GM23248 (cell line): ENCODE measurements at regions not wholly inside any gene's neighbourhood (a gene's known extent, or its start where the extent isn't known, plus 50 kb on each side); places are given as distances from the start of the nearest gene placed in this dataset.

Source experiments
- DNase-seq: peaks from one replicate; pipeline ENCODE4 v3.0.0-alpha.2; 2015
- H2AFZ ChIP-seq: fragments of 200-600 bp; sonication (generic); 2 replicates; pipeline ENCODE4 v1.6.1; 2016; ENCODE audit warnings: antibody characterized with exemption
- H3F3A ChIP-seq: fragments of 200-600 bp; sonication (generic); 2 replicates; pipeline ENCODE4 v1.6.1; 2016; ENCODE audit warnings: mild to moderate bottlenecking, antibody characterized with exemption, mixed run types; ENCODE audit not compliant: insufficient read depth
- H3K27ac ChIP-seq: fragments of 200-600 bp; sonication (generic); 2 replicates; pipeline ENCODE4 v1.5.1; 2016; ENCODE audit warnings: mild to moderate bottlenecking
- H3K27me3 ChIP-seq: fragments of 200-600 bp; sonication (generic); replicated peaks from 2 replicates; pipeline ENCODE4 v1.6.1; 2016; ENCODE audit warnings: mild to moderate bottlenecking; ENCODE audit not compliant: insufficient read depth
- H3K36me3 ChIP-seq: fragments of 200-600 bp; sonication (generic); 2 replicates; pipeline ENCODE4 v1.6.1; 2016; ENCODE audit warnings: low read depth, mild to moderate bottlenecking
- H3K4me1 ChIP-seq: fragments of 200-600 bp; sonication (generic); 2 replicates; pipeline ENCODE4 v1.6.1; 2016; ENCODE audit warnings: mild to moderate bottlenecking; ENCODE audit not compliant: insufficient read depth
- H3K4me2 ChIP-seq: fragments of 200-600 bp; sonication (generic); one replicate; pipeline ENCODE4 v1.6.1; 2016; ENCODE audit warnings: mild to moderate bottlenecking; ENCODE audit not compliant: unreplicated experiment
- H3K4me3 ChIP-seq: fragments of 200-600 bp; sonication (generic); 2 replicates; pipeline ENCODE4 v1.5.1; 2016; ENCODE audit warnings: mild to moderate bottlenecking
- H3K79me2 ChIP-seq: fragments of 200-600 bp; sonication (generic); 2 replicates; pipeline ENCODE4 v1.6.1; 2016; ENCODE audit warnings: mild to moderate bottlenecking; ENCODE audit not compliant: insufficient read depth
- H3K9ac ChIP-seq: fragments of 200-600 bp; sonication (generic); 2 replicates; pipeline ENCODE4 v1.6.1; 2016; ENCODE audit warnings: mild to moderate bottlenecking
- H3K9me2 ChIP-seq: fragments of 200-600 bp; sonication (generic); 2 replicates; pipeline ENCODE4 v1.6.1; 2016; ENCODE audit warnings: mixed run types, mild to moderate bottlenecking, moderate library complexity; ENCODE audit not compliant: insufficient read depth
- H3K9me3 ChIP-seq: fragments of 200-600 bp; sonication (generic); one replicate; pipeline ENCODE4 v1.6.1; 2017; ENCODE audit warnings: low read depth
- H4K20me1 ChIP-seq: fragments of 200-600 bp; sonication (generic); 2 replicates; pipeline ENCODE4 v1.6.0; 2016; ENCODE audit not compliant: insufficient read depth
- EZH2 ChIP-seq: fragments of 200-600 bp; sonication (generic); IDR thresholded peaks from 2 replicates; pipeline ENCODE4 v1.6.1; 2018; ENCODE audit warnings: antibody characterized with exemption, mild to moderate bottlenecking; ENCODE audit not compliant: insufficient read depth, poor library complexity, severe bottlenecking
- EZH2phosphoT487 ChIP-seq: fragments of 200-600 bp; sonication (generic); IDR thresholded peaks from 2 replicates; pipeline ENCODE4 v1.6.1; 2018; ENCODE audit warnings: antibody characterized with exemption, moderate library complexity, mild to moderate bottlenecking, low read depth; ENCODE audit not compliant: insufficient read depth
- WGBS, 2 experiments: methylation state at CpG; one replicate each; pipeline ENCODE4 v1.1.6; 2015 to 2017; ENCODE audit warnings: low lambda C conversion rate in 2 of 2, low coverage in 1 of 2; ENCODE audit errors: missing lambda C conversion rate in 2 of 2; 5-methylcytosine and 5-hydroxymethylcytosine counted together
- in situ Hi-C: fragments of 300-500 bp; cut with MboI; formaldehyde crosslinking; loops from 2 replicates; pipeline ENCODE4 v1.15.0; 2020

DNA sequence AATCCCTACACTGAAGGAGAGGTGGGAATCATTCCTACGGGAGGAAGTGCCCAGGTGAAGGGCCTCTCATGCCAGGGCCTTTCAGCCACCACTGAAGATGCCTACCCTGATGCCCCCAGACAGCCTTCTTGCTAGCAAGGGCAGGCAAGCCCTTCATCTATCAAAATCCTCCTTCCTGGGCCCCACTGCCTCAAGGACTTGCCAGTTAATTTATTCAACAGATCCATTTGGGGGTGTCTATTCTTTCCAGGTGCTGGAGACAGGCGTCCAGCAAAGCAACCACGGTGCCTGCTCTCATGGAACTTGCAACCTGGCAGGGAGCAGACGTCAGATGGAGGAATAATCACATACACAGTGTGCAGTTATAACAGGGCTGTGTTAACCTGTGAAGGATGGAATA lies 95.5 kb downstream of the GYPC start:
- Histone ChIP-seq H3K4me2 (no peak overlapping the region), H3K27me3 (no peaks in the 10 kb centered on the region), H4K20me1 (no peaks in the 10 kb centered on the region), H3K9me2 (no peaks in the 10 kb centered on the region), H3K27ac (no peak overlapping the region), H3F3A (no peaks in the 10 kb centered on the region), H2AFZ (no peak overlapping the region), H3K4me1 (no peaks in the 10 kb centered on the region), H3K79me2 (no peaks in the 10 kb centered on the region), H3K9me3 (no peaks in the 10 kb centered on the region), H3K4me3 (no peak overlapping the region), H3K9ac (no peak overlapping the region), H3K36me3 (no peaks in the 10 kb centered on the region)
- WGBS, 2 experiments: 13 to 28% methylated on average over 4 of the region's 4 CpGs
- TF ChIP-seq EZH2phosphoT487 (no peak), EZH2 (no peak)
- in situ Hi-C loops: no loop called here
- no peak for DNase-seq

DNA sequence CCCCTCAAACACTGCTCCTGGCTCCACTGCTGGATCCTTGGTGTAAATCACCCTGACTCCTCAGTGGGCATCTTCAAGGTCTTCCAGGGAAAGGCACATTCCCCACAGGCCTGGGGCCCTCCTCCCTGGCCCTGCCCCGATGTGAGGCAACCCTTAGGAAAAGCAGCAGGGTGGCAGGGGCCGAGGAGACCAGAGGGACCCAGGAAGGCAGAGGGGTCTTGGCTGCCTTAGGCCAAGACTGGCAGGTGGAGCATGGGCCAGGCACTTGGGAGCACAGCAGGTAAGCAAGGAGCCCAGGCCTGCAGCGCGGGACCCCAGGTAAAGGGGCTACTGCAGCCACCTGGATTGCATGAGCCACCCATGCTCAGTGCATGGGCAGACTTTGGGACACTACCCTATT lies 96.9 kb downstream of the GYPC start:
- Histone ChIP-seq H3K9me2 (no peaks in the 10 kb centered on the region), H3F3A (no peaks in the 10 kb centered on the region), H2AFZ (no peak overlapping the region), H3K4me2 (no peak overlapping the region), H3K79me2 (no peaks in the 10 kb centered on the region), H3K27me3 (no peaks in the 10 kb centered on the region), H3K27ac (no peak overlapping the region), H3K9me3 (no peaks in the 10 kb centered on the region), H4K20me1 (no peaks in the 10 kb centered on the region), H3K4me3 (no peak overlapping the region), H3K36me3 (no peaks in the 10 kb centered on the region), H3K9ac (no peak overlapping the region), H3K4me1 (no peaks in the 10 kb centered on the region)
- WGBS, 2 experiments: 62 to 63% methylated on average over 4 of the region's 4 CpGs
- no peak for DNase-seq
- TF ChIP-seq EZH2 (no peak), EZH2phosphoT487 (no peak)
- in situ Hi-C loops: no loop called here

DNA sequence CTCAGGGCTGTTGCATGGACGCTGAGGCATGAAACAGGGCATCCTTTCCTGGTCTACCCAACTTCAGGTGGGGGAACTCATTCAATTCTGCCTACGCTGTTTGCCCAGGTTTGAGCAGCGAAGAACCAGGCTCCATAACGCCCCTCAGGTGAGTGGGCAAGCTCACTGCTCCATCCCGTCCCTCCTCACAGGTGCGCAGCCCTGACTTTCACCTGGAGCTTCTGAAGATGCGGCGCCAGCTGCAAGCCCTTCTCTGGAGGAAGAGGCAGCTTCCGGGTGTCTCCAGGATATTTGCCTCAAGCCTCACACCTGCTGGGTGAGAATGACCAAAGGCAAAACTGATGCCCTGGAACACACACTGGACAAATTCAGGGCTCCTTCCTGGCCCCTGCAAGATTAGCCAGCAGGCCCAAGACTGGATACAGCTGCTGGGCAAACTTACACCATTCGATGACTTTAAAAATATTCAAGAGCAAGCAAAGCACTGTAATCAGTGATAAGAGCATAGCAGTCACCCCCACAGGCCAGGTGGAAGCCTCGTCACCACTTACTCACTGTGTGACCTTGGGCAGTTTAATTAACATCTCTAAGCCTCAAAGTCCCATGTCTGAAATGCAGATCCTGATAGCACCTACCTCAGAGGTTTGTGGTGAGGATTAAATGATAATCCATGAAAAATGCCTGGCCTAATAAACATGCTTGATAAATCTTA lies 97.7 kb downstream of the GYPC start:
- H3K27ac ChIP-seq: no peak overlapping the region
- no peaks in the 10 kb centered on the region for H3K9me3 ChIP-seq
- in situ Hi-C loops: no loop called here
- WGBS, 2 experiments: 53 to 54% methylated on average over 10 to 11 of the region's 11 CpGs
- no peaks in the 10 kb centered on the region for H3K36me3 ChIP-seq
- no peaks in the 10 kb centered on the region for H3K4me1 ChIP-seq
- no peak overlapping the region for H3K4me2 ChIP-seq
- H4K20me1 ChIP-seq: no peaks in the 10 kb centered on the region
- DNase-seq: no peak
- no peak overlapping the region for H2AFZ ChIP-seq
- no peaks in the 10 kb centered on the region for H3K9me2 ChIP-seq
- no peaks in the 10 kb centered on the region for H3K79me2 ChIP-seq
- TF ChIP-seq EZH2: no peak
- TF ChIP-seq EZH2phosphoT487: no peak
- H3K27me3 ChIP-seq: 0 out of 2 replicates have a peak, but pooled peaks cover 3% of the 10 kb centered on the region
- no peaks in the 10 kb centered on the region for H3F3A ChIP-seq
- no peak overlapping the region for H3K9ac ChIP-seq
- H3K4me3 ChIP-seq: no peak overlapping the region

DNA sequence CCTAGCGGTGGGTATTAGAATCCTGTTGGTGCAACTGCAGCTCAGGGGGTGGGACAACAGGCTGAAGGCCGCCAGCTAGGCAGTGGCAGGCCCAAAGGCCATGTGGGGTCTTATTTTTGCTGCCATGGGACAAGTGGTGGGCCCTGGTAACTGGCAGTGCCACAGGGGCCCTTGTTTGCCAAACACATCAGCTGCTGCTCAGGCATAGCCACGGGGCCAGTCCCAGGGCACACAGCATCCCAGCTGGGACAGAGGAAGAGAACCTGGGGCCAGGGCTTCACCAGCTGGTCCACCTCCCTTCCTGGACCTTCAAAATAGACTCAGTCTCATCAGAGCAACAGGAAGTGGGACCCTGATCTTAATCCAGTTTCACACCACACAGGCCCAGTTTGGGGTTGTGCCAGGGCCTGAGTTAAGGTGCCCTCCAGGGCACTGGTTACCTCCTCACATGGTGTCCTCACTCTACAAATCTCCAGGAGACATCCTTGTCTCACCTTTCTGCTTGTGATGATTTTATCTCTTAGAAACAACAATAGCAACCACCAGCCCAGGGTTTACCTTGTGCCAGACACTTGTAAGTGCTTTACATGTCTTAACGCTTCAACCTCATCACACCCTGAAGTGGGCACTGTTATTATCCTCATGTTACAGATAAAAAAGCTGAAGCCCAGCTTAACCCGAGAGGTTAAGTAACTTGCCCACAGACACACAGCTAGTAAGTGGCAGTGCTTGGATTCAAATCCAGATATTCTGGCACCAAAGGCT lies 98.5 kb downstream of the GYPC start:
- Histone ChIP-seq H3K27me3 (0 out of 2 replicates have a peak, but pooled peaks cover 3% of the 10 kb centered on the region), H3K9ac (no peak overlapping the region), H3K79me2 (no peaks in the 10 kb centered on the region), H3K4me1 (no peaks in the 10 kb centered on the region), H4K20me1 (no peaks in the 10 kb centered on the region), H3F3A (no peaks in the 10 kb centered on the region), H3K36me3 (no peaks in the 10 kb centered on the region), H3K4me3 (no peak overlapping the region), H3K9me3 (no peaks in the 10 kb centered on the region), H2AFZ (no peak overlapping the region), H3K27ac (no peak overlapping the region), H3K9me2 (no peaks in the 10 kb centered on the region), H3K4me2 (no peak overlapping the region)
- TF ChIP-seq EZH2 (no peak), EZH2phosphoT487 (no peak)
- 38 to 39% methylated on average over 5 of the region's 5 CpGs for WGBS, 2 experiments
- DNase-seq: no peak
- in situ Hi-C loops: no loop called here
